ENCODE measurements at regions not wholly inside any gene's neighbourhood (a gene's known extent, or its start where the extent isn't known, plus 50 kb on each side); places are given as distances from the start of the nearest gene placed in this dataset.

DNA sequence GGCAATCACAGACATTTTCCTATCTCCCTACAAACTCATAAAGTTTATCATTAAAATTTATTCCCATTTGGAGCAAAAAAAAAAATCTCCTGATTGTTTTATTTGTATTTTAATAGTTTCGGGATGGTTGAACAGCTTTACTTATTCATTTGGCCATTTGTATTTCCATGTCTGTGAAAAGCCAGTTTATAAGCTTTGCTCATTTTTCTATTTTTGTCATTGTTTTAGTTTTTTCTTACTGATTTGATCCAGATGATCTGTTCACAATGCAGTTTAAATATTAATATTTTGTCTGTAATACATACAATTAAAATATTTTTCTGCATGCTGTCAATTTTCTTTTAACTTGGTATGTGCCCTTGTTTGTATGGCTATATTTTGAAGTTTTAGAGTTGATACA, 65.2 kb upstream of the CCN2 start:
- H3K27me3 ChIP-seq (ENCODE audit: control insufficient read depth, insufficient read depth, low read length), result no peaks in the 10 kb centered on the region
- no peak overlapping the region for H3K27ac ChIP-seq (ENCODE audit: low read length)
- H3K4me1 ChIP-seq (ENCODE audit: control insufficient read depth, insufficient read depth, low read length), result peaks cover 2% of the 10 kb centered on the region
- no peaks in the 10 kb centered on the region for H3K9me3 ChIP-seq (replicated peaks; ENCODE audit: control insufficient read depth, low read depth, low read length)
- DNase-seq, result peak; percentile 69
- H3K4me3 ChIP-seq (ENCODE audit: low read length), result no peak overlapping the region
- WGBS (ENCODE audit: insufficient coverage), result no CpG with 5 or more reads among the region's 1 CpG
- H3K36me3 ChIP-seq (ENCODE audit: control insufficient read depth, insufficient read depth, low read length), result no peaks in the 10 kb centered on the region

DNA sequence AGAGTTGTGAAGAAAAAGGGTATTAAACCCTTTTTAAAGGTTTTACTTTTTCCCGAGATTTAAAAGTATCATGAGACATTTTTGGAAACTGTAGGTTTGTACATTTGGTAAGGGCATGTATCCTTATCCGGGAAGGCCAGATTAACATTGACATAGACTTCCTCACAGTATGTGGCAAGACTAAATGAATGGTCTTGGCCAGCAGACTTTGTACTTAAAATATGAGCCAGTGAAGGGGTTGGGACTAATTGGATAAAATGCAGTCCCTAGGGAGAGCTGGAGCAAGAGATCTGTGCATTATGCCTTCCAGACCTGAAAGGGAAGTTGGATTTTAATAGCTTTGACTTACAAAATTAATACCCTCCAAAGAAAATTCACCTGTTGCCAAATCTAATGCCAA, 60.4 kb upstream of the CCN2 start:
- WGBS (ENCODE audit: insufficient coverage), result no CpG with 5 or more reads among the region's 2 CpGs
- H3K4me3 ChIP-seq (ENCODE audit: low read length), result no peak overlapping the region
- no peaks in the 10 kb centered on the region for H3K4me1 ChIP-seq (ENCODE audit: control insufficient read depth, insufficient read depth, low read length)
- peak; percentile 36 for DNase-seq
- H3K36me3 ChIP-seq (ENCODE audit: control insufficient read depth, insufficient read depth, low read length), result no peaks in the 10 kb centered on the region
- no peaks in the 10 kb centered on the region for H3K27me3 ChIP-seq (ENCODE audit: control insufficient read depth, insufficient read depth, low read length)
- no peaks in the 10 kb centered on the region for H3K9me3 ChIP-seq (replicated peaks; ENCODE audit: control insufficient read depth, low read depth, low read length)
- H3K27ac ChIP-seq (ENCODE audit: low read length), result no peak overlapping the region

DNA sequence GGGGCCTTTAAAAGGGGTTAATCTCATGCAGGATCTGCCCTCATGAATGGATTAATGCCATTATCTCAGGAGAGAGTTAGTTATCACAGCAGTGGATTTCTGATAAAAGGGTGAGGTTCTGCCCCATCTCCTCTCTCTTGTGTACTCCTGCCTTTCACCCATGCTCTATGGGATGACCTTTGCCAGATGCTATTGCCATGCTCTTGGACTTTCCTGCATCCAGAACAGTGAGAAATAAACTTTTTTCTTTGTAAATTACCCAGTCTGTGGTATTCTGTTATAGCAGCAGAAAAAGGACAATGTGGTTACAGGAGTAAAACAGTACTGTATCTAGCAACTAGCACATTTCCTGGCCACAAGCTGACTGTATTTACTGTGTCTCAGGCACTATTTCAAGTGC, 58.0 kb upstream of the CCN2 start:
- H3K27me3 ChIP-seq (ENCODE audit: control insufficient read depth, insufficient read depth, low read length), result no peaks in the 10 kb centered on the region
- no peak overlapping the region for H3K27ac ChIP-seq (ENCODE audit: low read length)
- H3K4me1 ChIP-seq (ENCODE audit: control insufficient read depth, insufficient read depth, low read length), result no peaks in the 10 kb centered on the region
- H3K36me3 ChIP-seq (ENCODE audit: control insufficient read depth, insufficient read depth, low read length), result no peaks in the 10 kb centered on the region
- no peak overlapping the region for H3K4me3 ChIP-seq (ENCODE audit: low read length)
- no peak for DNase-seq
- H3K9me3 ChIP-seq (replicated peaks; ENCODE audit: control insufficient read depth, low read depth, low read length), result no peaks in the 10 kb centered on the region

GRCh38 chr6:132007474-132008190, 56.5 kb upstream of the CCN2 start:
- Histone ChIP-seq H3K36me3 (ENCODE audit: control insufficient read depth, insufficient read depth, low read length) (no peaks in the 10 kb centered on the region), H3K27me3 (ENCODE audit: control insufficient read depth, insufficient read depth, low read length) (no peaks in the 10 kb centered on the region), H3K4me3 (ENCODE audit: low read length) (no peak overlapping the region), H3K9me3 (replicated peaks; ENCODE audit: control insufficient read depth, low read depth, low read length) (peaks cover 8% of the 10 kb centered on the region), H3K27ac (ENCODE audit: low read length) (no peak overlapping the region), H3K4me1 (ENCODE audit: control insufficient read depth, insufficient read depth, low read length) (no peaks in the 10 kb centered on the region)
- WGBS (ENCODE audit: insufficient coverage), result no CpG with 5 or more reads among the region's 2 CpGs
- DNase-seq, result no peak

- DNase-seq, result peak; percentile 11
- Histone ChIP-seq H3K9me3 (replicated peaks; ENCODE audit: control insufficient read depth, low read depth, low read length) (peaks cover 8% of the 10 kb centered on the region), H3K27ac (ENCODE audit: low read length) (no peak overlapping the region), H3K36me3 (ENCODE audit: control insufficient read depth, insufficient read depth, low read length) (no peaks in the 10 kb centered on the region), H3K27me3 (ENCODE audit: control insufficient read depth, insufficient read depth, low read length) (no peaks in the 10 kb centered on the region), H3K4me1 (ENCODE audit: control insufficient read depth, insufficient read depth, low read length) (no peaks in the 10 kb centered on the region), H3K4me3 (ENCODE audit: low read length) (no peak overlapping the region)
- WGBS (ENCODE audit: insufficient coverage), result 60% methylated on average over 1 of the region's 2 CpGs
Observed at GRCh38 chr6:132005178-132005577, 54.0 kb upstream of the CCN2 start.

- WGBS (ENCODE audit: insufficient coverage), result no CpG with 5 or more reads among the region's 1 CpG
- peaks cover 8% of the 10 kb centered on the region for H3K9me3 ChIP-seq (replicated peaks; ENCODE audit: control insufficient read depth, low read depth, low read length)
- no peaks in the 10 kb centered on the region for H3K27me3 ChIP-seq (ENCODE audit: control insufficient read depth, insufficient read depth, low read length)
- no peak for DNase-seq
- H3K27ac ChIP-seq (ENCODE audit: low read length), result no peak overlapping the region
- no peak overlapping the region for H3K4me3 ChIP-seq (ENCODE audit: low read length)
- no peaks in the 10 kb centered on the region for H3K36me3 ChIP-seq (ENCODE audit: control insufficient read depth, insufficient read depth, low read length)
- H3K4me1 ChIP-seq (ENCODE audit: control insufficient read depth, insufficient read depth, low read length), result no peaks in the 10 kb centered on the region
Observed at GRCh38 chr6:132004668-132005067, 53.5 kb upstream of the CCN2 start.

DNA sequence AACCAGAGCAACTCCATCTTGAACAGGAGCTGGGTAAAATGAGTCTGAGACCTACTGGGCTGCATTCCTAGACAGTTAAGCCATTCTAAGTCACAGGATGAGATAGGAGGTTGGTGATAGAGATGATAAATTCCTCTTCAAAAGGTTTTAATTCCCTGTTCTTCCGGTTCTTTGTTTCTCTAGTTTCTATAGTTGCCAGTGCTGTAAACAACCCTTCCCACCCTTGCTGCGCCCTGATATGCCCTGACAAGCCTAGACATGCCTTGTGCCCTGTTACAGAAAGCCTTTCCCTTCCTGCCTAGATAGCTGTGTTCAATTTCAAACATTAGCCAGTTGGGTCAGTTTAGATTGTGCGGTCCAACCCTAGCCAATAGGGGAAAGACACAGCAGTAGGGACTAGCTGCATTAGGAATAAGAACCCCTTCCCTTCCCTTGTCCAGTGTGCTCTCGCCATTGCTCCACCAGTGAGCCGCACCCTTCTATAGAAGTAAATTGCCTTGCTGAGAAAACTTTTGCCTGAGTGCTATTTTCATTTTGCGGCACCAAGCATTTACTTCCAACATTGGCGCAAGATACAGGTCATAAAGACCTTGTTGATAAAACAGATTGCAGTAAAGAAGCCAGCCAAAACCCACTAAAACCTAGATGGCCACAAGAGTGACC, 52.5 kb upstream of the CCN2 start:
- H3K4me3 ChIP-seq (ENCODE audit: low read length), result no peak overlapping the region
- WGBS (ENCODE audit: insufficient coverage), result 95% methylated on average over 4 of the region's 7 CpGs

More for the DNA sequence above, 52.5 kb upstream of the CCN2 start:
- Histone ChIP-seq H3K36me3 (ENCODE audit: control insufficient read depth, insufficient read depth, low read length) (no peaks in the 10 kb centered on the region), H3K27ac (ENCODE audit: low read length) (no peak overlapping the region), H3K27me3 (ENCODE audit: control insufficient read depth, insufficient read depth, low read length) (no peaks in the 10 kb centered on the region), H3K4me1 (ENCODE audit: control insufficient read depth, insufficient read depth, low read length) (peaks cover 2% of the 10 kb centered on the region), H3K9me3 (replicated peaks; ENCODE audit: control insufficient read depth, low read depth, low read length) (peaks cover 8% of the 10 kb centered on the region)
- no peak for DNase-seq
